OCI-LY1 (cell line): ENCODE measurements at regions not wholly inside any gene's neighbourhood (a gene's known extent, or its start where the extent isn't known, plus 50 kb on each side); places are given as distances from the start of the nearest gene placed in this dataset.

ENCODE experiments used
- CTCF ChIP-seq: fragments of 200-600 bp; sonication (generic), shearing (Covaris generic); IDR thresholded peaks from 2 replicates; pipeline ENCODE4 v1.5.1; 2017; ENCODE audit warnings: mild to moderate bottlenecking, antibody characterized with exemption, low read length, moderate library complexity, mixed read lengths
- EZH2 ChIP-seq: fragments of 200-600 bp; sonication (generic), shearing (Covaris generic); IDR thresholded peaks from 2 replicates; pipeline ENCODE4 v1.8.0; 2017; ENCODE audit warnings: borderline replicate concordance, mixed run types, mild to moderate bottlenecking, antibody characterized with exemption, low read length, moderate library complexity, mixed read lengths

- TF ChIP-seq EZH2 (no peak), CTCF (no peak)
These were observed 56.5 kb upstream of the ADRB2 start for GRCh38 chr5:148769941-148770340.
